SU-DHL-6 (cell line): ENCODE measurements at regions not wholly inside any gene's neighbourhood (a gene's known extent, or its start where the extent isn't known, plus 50 kb on each side); places are given as distances from the start of the nearest gene placed in this dataset.

Experiments used
- H2AFZ ChIP-seq: fragments of 200-600 bp; sonication (generic); 2 replicates; pipeline ENCODE4 v1.6.1; 2014; ENCODE audit warnings: low read depth, mild to moderate bottlenecking, moderate library complexity, mixed read lengths, antibody characterized with exemption, low read length; ENCODE audit not compliant: severe bottlenecking
- H3F3A ChIP-seq: fragments of 200-600 bp; shearing (Covaris generic); 2 replicates; pipeline ENCODE4 v1.6.0; 2016; ENCODE audit warnings: antibody characterized with exemption, mild to moderate bottlenecking; ENCODE audit not compliant: insufficient read depth
- H3K27ac ChIP-seq: fragments of 200-600 bp; sonication (generic); 2 replicates; pipeline ENCODE4 v1.5.1; 2016; ENCODE audit warnings: low read depth, mild to moderate bottlenecking, low read length, moderate library complexity, mixed read lengths
- H3K27me3 ChIP-seq: fragments of 200-600 bp; sonication (generic), shearing (Covaris generic); 2 replicates; pipeline ENCODE4 v1.6.0; 2014; ENCODE audit warnings: mild to moderate bottlenecking, low read length
- H3K36me3 ChIP-seq: fragments of 200-600 bp; sonication (generic); 2 replicates; pipeline ENCODE4 v1.6.1; 2014; ENCODE audit warnings: mild to moderate bottlenecking, low read length, mixed read lengths
- H3K4me2 ChIP-seq: fragments of 300-600, 200-600 bp; shearing (Covaris generic), sonication (generic); 2 replicates; pipeline ENCODE4 v1.6.0; 2014; ENCODE audit warnings: low read length, low read depth, mild to moderate bottlenecking; ENCODE audit not compliant: poor library complexity, severe bottlenecking
- H3K4me3 ChIP-seq: fragments of 200-600 bp; sonication (generic); 2 replicates; pipeline ENCODE4 v1.5.1; 2014; ENCODE audit warnings: antibody characterized with exemption, low read length, mild to moderate bottlenecking, mixed read lengths; ENCODE audit not compliant: insufficient read depth, poor library complexity, severe bottlenecking
- H3K79me2 ChIP-seq: fragments of 200-600 bp; sonication (generic); 2 replicates; pipeline ENCODE4 v1.6.1; 2014; ENCODE audit warnings: mild to moderate bottlenecking, low read length, moderate library complexity; ENCODE audit not compliant: insufficient read depth
- H3K9ac ChIP-seq: fragments of 200-600 bp; sonication (generic); 2 replicates; pipeline ENCODE4 v1.7.0; 2014; ENCODE audit warnings: mild to moderate bottlenecking, low read length
- H3K9me2 ChIP-seq: fragments of 200-600 bp; sonication (generic); replicated peaks from 2 replicates; pipeline ENCODE4 v1.6.1; 2014; ENCODE audit warnings: low read length; ENCODE audit not compliant: insufficient read depth
- H3K9me3 ChIP-seq: fragments of 200-600 bp; sonication (generic); 2 replicates; pipeline ENCODE4 v1.6.1; 2014; ENCODE audit warnings: low read length, mixed read lengths; ENCODE audit not compliant: insufficient read depth
- H4K20me1 ChIP-seq: fragments of 200-600 bp; sonication (generic); 2 replicates; pipeline ENCODE4 v1.6.1; 2014; ENCODE audit warnings: low read depth, mild to moderate bottlenecking, antibody characterized with exemption, low read length, moderate library complexity, mixed read lengths
- CTCF ChIP-seq: fragments of 200-600 bp; sonication (generic); IDR thresholded peaks from one replicate; pipeline ENCODE4 v1.5.1; 2017; ENCODE audit warnings: antibody characterized with exemption, mild to moderate bottlenecking, low read length, moderate library complexity; ENCODE audit not compliant: insufficient read depth, poor library complexity, severe bottlenecking
- EZH2phosphoT487 ChIP-seq: fragments of 200-600 bp; sonication (generic), shearing (Covaris generic); conservative IDR thresholded peaks from 2 replicates; pipeline ENCODE4 v1.6.1; 2018; ENCODE audit warnings: mild to moderate bottlenecking, antibody characterized with exemption, low read length, moderate library complexity, mixed read lengths

GRCh38 chr1:233485385-233485784, 128.5 kb upstream of the KCNK1 start:
- TF ChIP-seq EZH2phosphoT487 (no peak), CTCF (no peak)
- Histone ChIP-seq H3K4me3 (no peak overlapping the region), H3K79me2 (no peaks in the 10 kb centered on the region), H3K9me2 (no peaks in the 10 kb centered on the region), H3K27ac (no peak overlapping the region), H3K9me3 (no peaks in the 10 kb centered on the region), H3K4me2 (no peak overlapping the region), H3F3A (no peaks in the 10 kb centered on the region), H2AFZ (no peak overlapping the region), H3K9ac (no peak overlapping the region), H3K36me3 (no peaks in the 10 kb centered on the region), H4K20me1 (no peaks in the 10 kb centered on the region), H3K27me3 (no peaks in the 10 kb centered on the region)

GRCh38 chr1:233485809-233486398, 128.0 kb upstream of the KCNK1 start:
- Histone ChIP-seq H3K27me3 (no peaks in the 10 kb centered on the region), H3F3A (no peaks in the 10 kb centered on the region), H3K27ac (no peak overlapping the region), H3K79me2 (no peaks in the 10 kb centered on the region), H3K9me3 (no peaks in the 10 kb centered on the region), H2AFZ (no peak overlapping the region), H4K20me1 (no peaks in the 10 kb centered on the region), H3K4me2 (no peak overlapping the region), H3K4me3 (no peak overlapping the region), H3K9ac (no peak overlapping the region), H3K36me3 (no peaks in the 10 kb centered on the region), H3K9me2 (no peaks in the 10 kb centered on the region)
- TF ChIP-seq EZH2phosphoT487 (no peak), CTCF (no peak)

- Histone ChIP-seq H3K4me3 (no peak overlapping the region), H3F3A (no peaks in the 10 kb centered on the region), H3K27me3 (no peaks in the 10 kb centered on the region), H2AFZ (no peak overlapping the region), H3K9ac (no peak overlapping the region), H3K36me3 (no peaks in the 10 kb centered on the region), H3K27ac (no peak overlapping the region), H3K9me2 (no peaks in the 10 kb centered on the region), H3K9me3 (no peaks in the 10 kb centered on the region), H4K20me1 (no peaks in the 10 kb centered on the region), H3K79me2 (no peaks in the 10 kb centered on the region), H3K4me2 (no peak overlapping the region)
- TF ChIP-seq CTCF (no peak), EZH2phosphoT487 (no peak)
These were observed 126.5 kb upstream of the KCNK1 start for GRCh38 chr1:233487408-233487807.
